ENCODE measurements at regions not wholly inside any gene's neighbourhood (a gene's known extent, or its start where the extent isn't known, plus 50 kb on each side); places are given as distances from the start of the nearest gene placed in this dataset.
A peak's percentile ranks its signal among the peaks of the same experiment; 100 is the strongest.

GRCh38 chr6:133630651-133631050, 258.3 kb upstream of the TCF21 start:
- H2AFZ ChIP-seq (ENCODE audit: low read length, unreplicated experiment) = peak overlapping the region; percentile 72
- peak overlapping the region; percentile 84 for H3K27ac ChIP-seq (ENCODE audit: low read depth, low read length)
- H3K27me3 ChIP-seq (ENCODE audit: insufficient read depth, low read length) = no peaks in the 10 kb centered on the region
- no peaks in the 10 kb centered on the region for H3K79me2 ChIP-seq (ENCODE audit: control insufficient read depth, insufficient read depth, low read length, unreplicated experiment)
- H3K4me1 ChIP-seq (ENCODE audit: control insufficient read depth, insufficient read depth, low read length, unreplicated experiment) = peaks cover 34% of the 10 kb centered on the region
- H3K36me3 ChIP-seq (ENCODE audit: insufficient read depth, low read length) = no peaks in the 10 kb centered on the region
- no peak overlapping the region for H3K4me3 ChIP-seq (ENCODE audit: low read depth, low read length)

GRCh38 chr6:133631421-133631820, 257.5 kb upstream of the TCF21 start:
- Histone ChIP-seq H3K27me3 (ENCODE audit: insufficient read depth, low read length) (no peaks in the 10 kb centered on the region), H3K4me3 (ENCODE audit: low read depth, low read length) (0 out of 2 replicates have a peak overlapping the region, but pooled peaks have one; percentile 25), H3K4me1 (ENCODE audit: control insufficient read depth, insufficient read depth, low read length, unreplicated experiment) (peaks cover 34% of the 10 kb centered on the region), H3K79me2 (ENCODE audit: control insufficient read depth, insufficient read depth, low read length, unreplicated experiment) (no peaks in the 10 kb centered on the region), H2AFZ (ENCODE audit: low read length, unreplicated experiment) (peak overlapping the region; percentile 72), H3K36me3 (ENCODE audit: insufficient read depth, low read length) (no peaks in the 10 kb centered on the region), H3K27ac (ENCODE audit: low read depth, low read length) (peak overlapping the region; percentile 84)

DNA sequence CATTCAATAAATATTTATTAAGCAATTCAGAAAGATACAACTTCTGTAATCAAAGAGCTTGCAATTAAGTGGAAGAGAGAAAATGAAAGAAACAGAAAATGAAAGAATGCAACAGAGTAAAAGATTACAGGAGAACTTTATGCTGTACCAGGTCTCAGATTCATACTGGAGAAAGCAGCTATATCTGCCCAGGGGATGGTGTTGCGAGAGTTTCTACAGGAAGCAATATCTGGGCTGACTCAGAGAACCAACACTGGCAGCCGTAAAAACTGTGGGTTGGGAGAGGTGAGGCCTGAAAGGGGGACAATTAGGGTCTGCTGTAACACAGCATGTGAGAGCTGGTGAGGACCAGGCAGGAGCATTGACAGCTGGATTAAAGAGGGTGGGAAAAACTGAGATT, 256.7 kb upstream of the TCF21 start:
- Histone ChIP-seq H2AFZ (ENCODE audit: low read length, unreplicated experiment) (peak overlapping the region; percentile 55), H3K36me3 (ENCODE audit: insufficient read depth, low read length) (no peaks in the 10 kb centered on the region), H3K27me3 (ENCODE audit: insufficient read depth, low read length) (no peaks in the 10 kb centered on the region), H3K4me3 (ENCODE audit: low read depth, low read length) (peak overlapping the region; percentile 25), H3K4me1 (ENCODE audit: control insufficient read depth, insufficient read depth, low read length, unreplicated experiment) (peaks cover 30% of the 10 kb centered on the region), H3K79me2 (ENCODE audit: control insufficient read depth, insufficient read depth, low read length, unreplicated experiment) (no peaks in the 10 kb centered on the region), H3K27ac (ENCODE audit: low read depth, low read length) (peak overlapping the region; percentile 84)

DNA sequence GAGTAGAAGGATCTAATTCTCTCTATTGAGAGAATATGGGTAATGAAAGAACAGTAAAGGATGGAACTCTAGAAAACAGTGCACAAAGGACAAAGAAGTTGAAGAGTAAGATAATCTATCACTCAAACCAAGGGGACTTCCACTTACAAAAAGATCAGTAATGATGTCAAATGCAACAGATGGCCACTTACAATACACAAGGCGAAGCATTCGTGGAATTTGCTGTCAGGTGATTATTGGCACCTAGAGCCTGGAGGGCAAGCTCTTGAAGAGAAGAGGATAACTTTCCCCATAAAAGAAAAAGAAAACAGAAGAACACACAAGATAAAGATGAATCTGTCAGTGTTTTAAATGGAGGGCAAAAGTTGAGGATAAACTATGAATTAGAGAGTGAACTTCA, 256.0 kb upstream of the TCF21 start:
- H3K4me3 ChIP-seq (ENCODE audit: low read depth, low read length) = no peak overlapping the region
- no peaks in the 10 kb centered on the region for H3K36me3 ChIP-seq (ENCODE audit: insufficient read depth, low read length)
- no peaks in the 10 kb centered on the region for H3K27me3 ChIP-seq (ENCODE audit: insufficient read depth, low read length)
- H2AFZ ChIP-seq (ENCODE audit: low read length, unreplicated experiment) = peak overlapping the region; percentile 55
- H3K27ac ChIP-seq (ENCODE audit: low read depth, low read length) = peak overlapping the region; percentile 84
- H3K79me2 ChIP-seq (ENCODE audit: control insufficient read depth, insufficient read depth, low read length, unreplicated experiment) = no peaks in the 10 kb centered on the region
- peaks cover 28% of the 10 kb centered on the region for H3K4me1 ChIP-seq (ENCODE audit: control insufficient read depth, insufficient read depth, low read length, unreplicated experiment)

DNA sequence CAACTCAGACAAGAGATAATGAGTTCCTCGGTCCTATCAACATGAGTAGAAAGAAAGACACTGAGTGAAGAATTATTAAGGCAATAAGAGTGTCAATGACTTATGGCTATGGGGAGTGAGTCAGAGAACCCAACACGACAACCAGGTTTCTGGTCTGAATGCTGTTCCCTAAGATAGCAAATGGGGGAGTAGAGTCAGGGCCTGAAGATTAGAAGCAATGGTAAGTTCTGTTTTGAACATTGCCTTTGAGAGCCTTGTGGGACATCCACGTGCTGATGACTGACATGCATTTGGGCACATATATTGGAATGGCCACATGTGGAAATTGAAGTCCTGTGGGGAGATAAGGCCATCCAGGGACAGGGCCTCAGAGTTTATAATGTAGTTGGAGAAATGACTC, 254.4 kb upstream of the TCF21 start:
- Histone ChIP-seq H2AFZ (ENCODE audit: low read length, unreplicated experiment) (no peak overlapping the region), H3K4me1 (ENCODE audit: control insufficient read depth, insufficient read depth, low read length, unreplicated experiment) (peaks cover 28% of the 10 kb centered on the region), H3K27ac (ENCODE audit: low read depth, low read length) (no peak overlapping the region), H3K27me3 (ENCODE audit: insufficient read depth, low read length) (no peaks in the 10 kb centered on the region), H3K79me2 (ENCODE audit: control insufficient read depth, insufficient read depth, low read length, unreplicated experiment) (no peaks in the 10 kb centered on the region), H3K4me3 (ENCODE audit: low read depth, low read length) (no peak overlapping the region), H3K36me3 (ENCODE audit: insufficient read depth, low read length) (no peaks in the 10 kb centered on the region)

DNA sequence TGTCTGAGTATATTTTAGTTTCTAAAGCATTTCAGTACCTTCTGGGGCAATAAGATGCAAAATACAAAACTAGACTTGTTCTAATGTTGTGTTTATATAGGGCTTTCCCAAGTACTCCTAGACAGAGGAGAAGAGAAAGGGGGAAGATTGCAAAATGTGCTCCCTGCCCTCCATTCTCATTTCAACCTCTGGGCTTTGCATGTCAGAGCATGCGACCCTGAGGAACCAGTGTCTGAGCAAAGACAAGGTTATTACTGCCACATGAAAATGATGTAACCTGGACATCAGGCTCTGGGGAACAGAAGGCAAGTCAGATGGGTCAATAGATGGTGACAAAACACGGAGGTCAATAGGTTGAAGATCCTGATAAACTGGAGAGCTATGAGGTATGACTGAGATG, 253.5 kb upstream of the TCF21 start:
- Histone ChIP-seq H3K27me3 (ENCODE audit: insufficient read depth, low read length) (no peaks in the 10 kb centered on the region), H3K27ac (ENCODE audit: low read depth, low read length) (no peak overlapping the region), H3K4me1 (ENCODE audit: control insufficient read depth, insufficient read depth, low read length, unreplicated experiment) (peaks cover 25% of the 10 kb centered on the region), H3K36me3 (ENCODE audit: insufficient read depth, low read length) (no peaks in the 10 kb centered on the region), H3K4me3 (ENCODE audit: low read depth, low read length) (no peak overlapping the region), H3K79me2 (ENCODE audit: control insufficient read depth, insufficient read depth, low read length, unreplicated experiment) (no peaks in the 10 kb centered on the region), H2AFZ (ENCODE audit: low read length, unreplicated experiment) (no peak overlapping the region)

GRCh38 chr6:133637436-133637835, 251.5 kb upstream of the TCF21 start:
- Histone ChIP-seq H3K27ac (ENCODE audit: low read depth, low read length) (no peak overlapping the region), H2AFZ (ENCODE audit: low read length, unreplicated experiment) (no peak overlapping the region), H3K27me3 (ENCODE audit: insufficient read depth, low read length) (no peaks in the 10 kb centered on the region), H3K79me2 (ENCODE audit: control insufficient read depth, insufficient read depth, low read length, unreplicated experiment) (no peaks in the 10 kb centered on the region), H3K4me1 (ENCODE audit: control insufficient read depth, insufficient read depth, low read length, unreplicated experiment) (peaks cover 5% of the 10 kb centered on the region), H3K4me3 (ENCODE audit: low read depth, low read length) (no peak overlapping the region), H3K36me3 (ENCODE audit: insufficient read depth, low read length) (no peaks in the 10 kb centered on the region)

DNA sequence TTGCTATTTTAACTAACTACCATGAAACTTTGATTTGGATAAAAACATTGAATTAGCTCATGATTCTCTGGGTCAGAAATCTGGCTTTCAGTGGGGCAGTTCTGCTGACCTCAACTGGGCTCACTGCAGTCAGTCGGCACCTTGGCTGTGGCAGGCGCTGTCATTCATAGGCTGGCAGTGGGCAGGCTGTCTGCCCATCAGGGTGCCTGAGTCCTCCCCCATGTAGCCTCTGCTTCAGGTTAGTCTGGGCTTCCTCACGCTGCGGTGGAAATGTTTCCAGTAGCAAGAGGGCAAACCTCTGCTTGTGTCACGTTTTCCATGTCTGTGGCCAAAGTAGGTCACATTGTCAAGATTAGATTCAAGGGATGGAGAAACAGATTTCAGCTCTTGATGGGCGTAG, 251.0 kb upstream of the TCF21 start:
- no peaks in the 10 kb centered on the region for H3K79me2 ChIP-seq (ENCODE audit: control insufficient read depth, insufficient read depth, low read length, unreplicated experiment)
- H3K4me1 ChIP-seq (ENCODE audit: control insufficient read depth, insufficient read depth, low read length, unreplicated experiment) = peaks cover 1% of the 10 kb centered on the region
- H2AFZ ChIP-seq (ENCODE audit: low read length, unreplicated experiment) = no peak overlapping the region
- H3K27ac ChIP-seq (ENCODE audit: low read depth, low read length) = no peak overlapping the region
- no peaks in the 10 kb centered on the region for H3K36me3 ChIP-seq (ENCODE audit: insufficient read depth, low read length)
- no peaks in the 10 kb centered on the region for H3K27me3 ChIP-seq (ENCODE audit: insufficient read depth, low read length)
- H3K4me3 ChIP-seq (ENCODE audit: low read depth, low read length) = no peak overlapping the region

DNA sequence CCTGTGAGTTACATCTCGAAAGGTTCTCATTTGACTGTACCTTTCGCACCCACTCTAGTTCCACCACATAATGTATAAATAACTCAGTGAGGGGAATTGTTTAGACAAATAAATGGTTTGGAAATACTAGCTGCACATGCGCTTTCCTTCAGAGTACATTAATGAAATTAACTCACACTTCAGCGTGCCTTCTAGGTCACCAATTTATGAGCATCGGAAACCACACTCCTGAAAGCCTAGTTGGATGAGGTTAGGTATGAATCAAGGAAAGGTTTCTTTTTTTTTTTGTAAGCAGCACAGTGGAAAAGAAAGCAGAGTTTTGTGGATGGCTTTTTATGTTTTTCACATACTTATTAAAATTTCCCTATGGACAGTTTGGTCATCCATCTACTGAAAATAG, 247.8 kb upstream of the TCF21 start:
- Histone ChIP-seq H3K27ac (ENCODE audit: low read depth, low read length) (no peak overlapping the region), H3K27me3 (ENCODE audit: insufficient read depth, low read length) (no peaks in the 10 kb centered on the region), H3K4me3 (ENCODE audit: low read depth, low read length) (no peak overlapping the region), H3K4me1 (ENCODE audit: control insufficient read depth, insufficient read depth, low read length, unreplicated experiment) (peaks cover 13% of the 10 kb centered on the region), H3K36me3 (ENCODE audit: insufficient read depth, low read length) (no peaks in the 10 kb centered on the region), H3K79me2 (ENCODE audit: control insufficient read depth, insufficient read depth, low read length, unreplicated experiment) (no peaks in the 10 kb centered on the region), H2AFZ (ENCODE audit: low read length, unreplicated experiment) (no peak overlapping the region)

DNA sequence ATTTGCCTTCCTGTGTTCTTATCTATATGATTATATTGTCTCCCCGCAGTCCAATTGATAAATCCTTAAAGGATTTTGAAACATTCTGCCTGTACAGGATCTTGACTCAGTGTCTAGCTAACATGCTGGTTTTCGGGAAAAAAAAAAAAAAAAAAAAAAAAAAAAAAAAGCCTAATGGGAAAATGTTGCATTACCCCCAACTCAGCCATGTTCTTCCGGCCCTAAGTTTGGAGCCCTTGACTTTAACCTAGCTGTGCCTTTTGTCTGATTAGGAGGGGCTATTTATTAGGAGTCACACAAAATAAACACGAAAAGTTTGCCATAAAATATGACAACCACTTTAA, 244.4 kb upstream of the TCF21 start:
- no peaks in the 10 kb centered on the region for H3K27me3 ChIP-seq (ENCODE audit: insufficient read depth, low read length)
- peaks cover 23% of the 10 kb centered on the region for H3K4me1 ChIP-seq (ENCODE audit: control insufficient read depth, insufficient read depth, low read length, unreplicated experiment)
- H2AFZ ChIP-seq (ENCODE audit: low read length, unreplicated experiment) = no peak overlapping the region
- 0 out of 2 replicates have a peak, but pooled peaks cover 4% of the 10 kb centered on the region for H3K36me3 ChIP-seq (ENCODE audit: insufficient read depth, low read length)
- H3K27ac ChIP-seq (ENCODE audit: low read depth, low read length) = no peak overlapping the region
- H3K4me3 ChIP-seq (ENCODE audit: low read depth, low read length) = no peak overlapping the region
- no peaks in the 10 kb centered on the region for H3K79me2 ChIP-seq (ENCODE audit: control insufficient read depth, insufficient read depth, low read length, unreplicated experiment)

- H3K4me3 ChIP-seq (ENCODE audit: low read depth, low read length) = no peak overlapping the region
- no peaks in the 10 kb centered on the region for H3K79me2 ChIP-seq (ENCODE audit: control insufficient read depth, insufficient read depth, low read length, unreplicated experiment)
- H3K27me3 ChIP-seq (ENCODE audit: insufficient read depth, low read length) = no peaks in the 10 kb centered on the region
- H3K36me3 ChIP-seq (ENCODE audit: insufficient read depth, low read length) = 0 out of 2 replicates have a peak, but pooled peaks cover 4% of the 10 kb centered on the region
- H3K4me1 ChIP-seq (ENCODE audit: control insufficient read depth, insufficient read depth, low read length, unreplicated experiment) = peaks cover 23% of the 10 kb centered on the region
- peak overlapping the region; percentile 88 for H3K27ac ChIP-seq (ENCODE audit: low read depth, low read length)
- peak overlapping the region; percentile 57 for H2AFZ ChIP-seq (ENCODE audit: low read length, unreplicated experiment)
Measured at GRCh38 chr6:133644892-133645619, 243.9 kb upstream of the TCF21 start.

All from ACC112 (cell line).